ENCODE measurements at regions not wholly inside any gene's neighbourhood (a gene's known extent, or its start where the extent isn't known, plus 50 kb on each side); places are given as distances from the start of the nearest gene placed in this dataset.

DNA sequence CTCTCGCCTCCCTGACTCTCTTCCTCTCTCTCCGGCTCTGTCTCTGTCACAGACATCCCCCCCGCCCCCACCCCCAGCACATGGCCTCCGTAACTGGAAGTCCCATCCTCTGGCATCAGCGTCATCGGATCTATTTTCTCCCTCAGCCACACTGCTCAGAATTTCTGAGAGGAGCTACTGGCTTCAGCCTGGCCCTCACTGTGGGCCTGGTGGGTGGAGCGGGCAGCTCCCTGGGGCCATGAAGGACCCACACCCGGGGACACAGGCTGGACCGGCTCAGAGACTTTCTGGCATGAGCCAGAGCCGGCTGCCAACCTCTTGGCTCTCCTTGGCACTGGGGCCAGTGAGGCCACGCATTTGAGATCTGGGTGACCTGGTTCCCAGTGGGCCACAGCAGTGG is 61.2 kb upstream of the CASZ1 start:
- TF ChIP-seq, protein P1, sequence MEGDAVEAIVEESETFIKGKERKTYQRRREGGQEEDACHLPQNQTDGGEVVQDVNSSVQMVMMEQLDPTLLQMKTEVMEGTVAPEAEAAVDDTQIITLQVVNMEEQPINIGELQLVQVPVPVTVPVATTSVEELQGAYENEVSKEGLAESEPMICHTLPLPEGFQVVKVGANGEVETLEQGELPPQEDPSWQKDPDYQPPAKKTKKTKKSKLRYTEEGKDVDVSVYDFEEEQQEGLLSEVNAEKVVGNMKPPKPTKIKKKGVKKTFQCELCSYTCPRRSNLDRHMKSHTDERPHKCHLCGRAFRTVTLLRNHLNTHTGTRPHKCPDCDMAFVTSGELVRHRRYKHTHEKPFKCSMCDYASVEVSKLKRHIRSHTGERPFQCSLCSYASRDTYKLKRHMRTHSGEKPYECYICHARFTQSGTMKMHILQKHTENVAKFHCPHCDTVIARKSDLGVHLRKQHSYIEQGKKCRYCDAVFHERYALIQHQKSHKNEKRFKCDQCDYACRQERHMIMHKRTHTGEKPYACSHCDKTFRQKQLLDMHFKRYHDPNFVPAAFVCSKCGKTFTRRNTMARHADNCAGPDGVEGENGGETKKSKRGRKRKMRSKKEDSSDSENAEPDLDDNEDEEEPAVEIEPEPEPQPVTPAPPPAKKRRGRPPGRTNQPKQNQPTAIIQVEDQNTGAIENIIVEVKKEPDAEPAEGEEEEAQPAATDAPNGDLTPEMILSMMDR (IDR thresholded peaks at IDR 0.05; ENCODE audit: insufficient read depth, low read length, poor library complexity, severe bottlenecking): no peak
- Histone ChIP-seq H3K4me3 (replicated peaks; ENCODE audit: low read depth, low read length) (no peak overlapping the region), H3K27me3 (replicated peaks; ENCODE audit: control insufficient read depth, insufficient read depth, low read length) (no peaks in the 10 kb centered on the region; the same call in none of the 2 replicates), H3K36me3 (ENCODE audit: control insufficient read depth, insufficient read depth, low read length) (no peaks in the 10 kb centered on the region)
- no peak for DNase-seq (ENCODE audit: extremely low read depth, insufficient read length)

DNA sequence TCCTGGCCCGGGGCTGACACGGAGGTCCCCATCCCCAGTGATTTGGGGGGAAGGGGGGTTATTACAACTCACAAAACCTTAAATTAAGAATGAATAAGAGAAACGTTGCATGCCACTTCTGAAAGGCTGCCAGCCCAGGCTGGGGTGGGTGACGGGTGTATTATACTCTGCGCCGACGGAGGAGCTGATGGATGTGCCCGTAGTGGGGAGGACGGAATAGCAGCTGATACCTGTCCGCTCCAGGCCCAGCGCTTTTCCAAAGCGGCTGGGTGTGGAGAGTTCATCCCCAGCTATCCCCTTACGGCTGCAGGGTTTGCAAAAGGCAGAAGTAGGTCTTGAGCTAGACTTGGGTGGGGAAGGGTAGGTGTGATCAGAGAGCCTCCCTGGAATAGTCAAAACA is 63.8 kb upstream of the CASZ1 start:
- no peaks in the 10 kb centered on the region; the same call in none of the 2 replicates for H3K27me3 ChIP-seq (replicated peaks; ENCODE audit: control insufficient read depth, insufficient read depth, low read length)
- TF ChIP-seq, protein P1 (IDR thresholded peaks at IDR 0.05; ENCODE audit: insufficient read depth, low read length, poor library complexity, severe bottlenecking): no peak
- DNase-seq (ENCODE audit: extremely low read depth, insufficient read length): no peak
- H3K4me3 ChIP-seq (replicated peaks; ENCODE audit: low read depth, low read length): no peak overlapping the region
- no peaks in the 10 kb centered on the region for H3K36me3 ChIP-seq (ENCODE audit: control insufficient read depth, insufficient read depth, low read length)

DNA sequence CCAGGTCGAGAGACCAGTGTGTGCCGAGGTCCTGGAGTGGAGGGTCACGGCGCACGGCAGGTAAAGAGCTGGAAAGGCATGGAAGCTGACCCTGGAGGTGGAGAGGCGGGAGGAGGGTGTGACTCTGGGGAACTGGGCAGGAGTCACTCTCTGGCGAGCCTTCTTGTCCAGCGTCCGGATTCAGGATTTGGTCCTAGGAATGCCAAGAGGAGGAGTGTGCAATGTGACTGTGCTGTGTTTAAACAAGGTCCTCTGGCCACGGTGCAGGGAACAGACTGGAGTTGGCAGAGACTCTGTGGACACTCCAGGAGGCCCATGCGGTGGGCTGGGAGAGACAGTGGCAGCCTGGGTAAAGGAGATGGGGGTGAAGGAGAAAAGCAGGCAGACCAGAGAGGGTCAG is 64.2 kb upstream of the CASZ1 start:
- Histone ChIP-seq H3K4me3 (replicated peaks; ENCODE audit: low read depth, low read length) (no peak overlapping the region), H3K36me3 (ENCODE audit: control insufficient read depth, insufficient read depth, low read length) (no peaks in the 10 kb centered on the region), H3K27me3 (replicated peaks; ENCODE audit: control insufficient read depth, insufficient read depth, low read length) (no peaks in the 10 kb centered on the region; the same call in none of the 2 replicates)
- DNase-seq (ENCODE audit: extremely low read depth, insufficient read length): no peak
- TF ChIP-seq, protein P1 (IDR thresholded peaks at IDR 0.05; ENCODE audit: insufficient read depth, low read length, poor library complexity, severe bottlenecking): no peak

DNA sequence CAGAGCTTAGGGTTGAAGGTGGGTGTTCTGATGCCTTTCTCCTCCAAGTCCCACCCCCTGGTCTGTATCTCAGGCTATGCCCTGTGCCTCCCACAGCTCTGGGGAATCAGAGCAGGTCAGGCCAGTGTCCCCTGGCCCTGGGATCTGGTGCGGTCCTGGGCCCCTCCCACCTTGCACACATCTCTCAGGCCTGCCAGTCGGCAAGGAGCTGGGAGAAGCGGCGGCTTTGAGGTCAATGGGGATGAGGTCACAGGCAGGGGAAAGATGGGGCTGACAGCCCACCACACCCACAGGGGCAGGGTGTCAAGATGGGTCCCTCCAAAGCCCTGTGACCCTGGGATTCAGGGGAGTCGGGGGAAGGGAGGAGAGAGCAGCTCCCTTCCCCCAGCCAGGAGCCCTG is 65.4 kb upstream of the CASZ1 start:
- TF ChIP-seq, protein P1 (IDR thresholded peaks at IDR 0.05; ENCODE audit: insufficient read depth, low read length, poor library complexity, severe bottlenecking): no peak
- H3K27me3 ChIP-seq (replicated peaks; ENCODE audit: control insufficient read depth, insufficient read depth, low read length): no peaks in the 10 kb centered on the region; the same call in none of the 2 replicates
- no peak overlapping the region for H3K4me3 ChIP-seq (replicated peaks; ENCODE audit: low read depth, low read length)
- H3K36me3 ChIP-seq (ENCODE audit: control insufficient read depth, insufficient read depth, low read length): no peaks in the 10 kb centered on the region
- no peak for DNase-seq (ENCODE audit: extremely low read depth, insufficient read length)

DNA sequence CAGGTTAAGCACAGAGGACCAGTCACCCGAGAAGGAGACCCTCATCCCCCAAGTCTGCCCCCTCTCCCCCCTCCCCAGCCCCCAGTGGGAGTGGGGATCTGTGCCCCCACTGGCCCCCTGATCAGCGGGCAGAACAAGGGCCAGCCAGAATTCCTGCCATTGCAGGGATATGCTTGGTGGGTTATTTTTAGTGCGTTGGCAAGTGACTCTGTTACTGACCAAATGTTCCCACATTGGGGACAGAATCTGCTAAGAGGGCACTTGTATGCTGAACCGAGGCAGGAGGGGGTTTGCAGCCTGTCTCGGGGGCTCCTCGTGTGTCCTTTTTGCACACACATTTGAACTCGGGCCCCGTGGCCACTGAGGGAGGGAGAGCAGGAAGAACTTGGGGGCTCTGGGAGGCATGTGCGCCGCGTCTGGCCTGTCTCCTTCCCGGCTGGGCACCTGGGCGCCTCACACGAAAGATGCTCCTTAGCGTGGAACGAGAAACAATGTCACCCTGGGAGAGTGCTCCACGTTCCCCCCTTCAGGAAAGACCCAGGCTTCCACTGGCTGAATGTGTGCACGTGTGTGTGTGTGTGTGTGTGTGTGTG is 66.4 kb upstream of the CASZ1 start:
- DNase-seq (ENCODE audit: extremely low read depth, insufficient read length): no peak
- Histone ChIP-seq H3K4me3 (replicated peaks; ENCODE audit: low read depth, low read length) (no peak overlapping the region), H3K27me3 (replicated peaks; ENCODE audit: control insufficient read depth, insufficient read depth, low read length) (no peaks in the 10 kb centered on the region; the same call in none of the 2 replicates), H3K36me3 (ENCODE audit: control insufficient read depth, insufficient read depth, low read length) (no peaks in the 10 kb centered on the region)
- TF ChIP-seq, protein P1 (IDR thresholded peaks at IDR 0.05; ENCODE audit: insufficient read depth, low read length, poor library complexity, severe bottlenecking): no peak

DNA sequence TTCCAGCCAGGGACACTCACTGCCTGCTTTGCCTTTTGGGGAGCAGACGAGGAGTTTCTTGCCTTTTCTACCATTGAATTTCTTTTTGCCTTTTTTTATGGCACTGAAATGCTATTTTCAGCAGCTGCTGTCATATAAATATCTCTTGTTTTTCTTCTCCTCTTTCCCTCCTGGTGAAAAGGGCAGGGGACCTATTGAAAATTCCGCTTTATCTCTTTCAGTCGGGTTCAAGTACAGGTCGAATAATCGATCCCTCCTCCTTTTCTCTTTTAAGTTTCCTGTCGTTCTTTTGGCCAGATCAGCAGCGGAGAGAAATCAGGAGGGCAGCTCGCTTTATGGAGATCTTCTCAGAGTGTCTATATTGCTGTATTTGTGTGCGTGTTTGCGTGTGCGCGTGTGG is 67.4 kb upstream of the CASZ1 start:
- H3K27me3 ChIP-seq (replicated peaks; ENCODE audit: control insufficient read depth, insufficient read depth, low read length): no peaks in the 10 kb centered on the region; the same call in none of the 2 replicates
- DNase-seq (ENCODE audit: extremely low read depth, insufficient read length): no peak
- H3K4me3 ChIP-seq (replicated peaks; ENCODE audit: low read depth, low read length): no peak overlapping the region
- H3K36me3 ChIP-seq (ENCODE audit: control insufficient read depth, insufficient read depth, low read length): no peaks in the 10 kb centered on the region
- TF ChIP-seq, protein P1 (IDR thresholded peaks at IDR 0.05; ENCODE audit: insufficient read depth, low read length, poor library complexity, severe bottlenecking): no peak
